CD14-positive monocyte (primary cell): ENCODE measurements at regions not wholly inside any gene's neighbourhood (a gene's known extent, or its start where the extent isn't known, plus 50 kb on each side); places are given as distances from the start of the nearest gene placed in this dataset.

Experiments used
- DNase-seq, 3 donors: peaks; one replicate each; pipeline ENCODE4 v3.0.0-alpha.2; 2011 to 2022
- H2AFZ ChIP-seq: 2 replicates; pipeline ENCODE4 v1.6.0; 2012; ENCODE audit warnings: mild to moderate bottlenecking, low read depth, low read length, inconsistent platforms; ENCODE audit not compliant: insufficient read depth, poor library complexity, severe bottlenecking
- H3K27ac ChIP-seq, 2 donors: 1 replicate in 1 of 2; 2 replicates in 1 of 2; pipeline ENCODE4 v1.5.1; 2012 to 2013; ENCODE audit warnings: low read length in 2 of 2, control low read depth in 1 of 2, inconsistent platforms in 1 of 2, low read depth in 1 of 2, mild to moderate bottlenecking in 1 of 2
- H3K27me3 ChIP-seq, 2 donors: one replicate each; pipeline versions ENCODE4 v1.6.0 to v1.6.1; 2011 to 2013; ENCODE audit warnings: low read length in 2 of 2; ENCODE audit not compliant: control insufficient read depth in 2 of 2, insufficient read depth in 2 of 2
- H3K36me3 ChIP-seq, 2 donors: replicated peaks in 1 of 2; 1 replicate in 1 of 2; 2 replicates in 1 of 2; pipeline versions ENCODE4 v1.5.1 to v1.6.1; 2012 to 2013; ENCODE audit warnings: low read length in 2 of 2, control low read depth in 1 of 2, inconsistent platforms in 1 of 2, mild to moderate bottlenecking in 1 of 2; ENCODE audit not compliant: insufficient read depth in 2 of 2, control insufficient read depth in 1 of 2
- H3K4me1 ChIP-seq, 2 donors: 1 replicate in 1 of 2; 2 replicates in 1 of 2; pipeline versions ENCODE4 v1.5.1 to v1.6.1; 2012 to 2013; ENCODE audit warnings: low read length in 2 of 2, control low read depth in 1 of 2, inconsistent platforms in 1 of 2, mild to moderate bottlenecking in 1 of 2, moderate library complexity in 1 of 2; ENCODE audit not compliant: insufficient read depth in 2 of 2, control insufficient read depth in 1 of 2
- H3K4me2 ChIP-seq: replicated peaks from 2 replicates; pipeline ENCODE3; 2012; ENCODE audit warnings: low read length, moderate library complexity, mild to moderate bottlenecking; ENCODE audit not compliant: poor library complexity, severe bottlenecking; ENCODE audit errors: extremely low read depth
- H3K4me3 ChIP-seq, 3 experiments: fragments of 200-600 bp in 1 of 3; sonication (generic) in 1 of 3; replicated peaks in 1 of 3; 1 replicate in 2 of 3; 2 replicates in 1 of 3; pipeline ENCODE4 v1.5.1; 2011 to 2013; ENCODE audit warnings: low read length in 3 of 3, mild to moderate bottlenecking in 3 of 3, control low read depth in 2 of 3, low read depth in 2 of 3, inconsistent platforms in 1 of 3, moderate library complexity in 1 of 3
- H3K79me2 ChIP-seq: 2 replicates; pipeline ENCODE4 v1.6.0; 2012; ENCODE audit warnings: mild to moderate bottlenecking, control low read depth, inconsistent platforms, low read length, moderate library complexity; ENCODE audit not compliant: insufficient read depth
- H3K9ac ChIP-seq: 2 replicates; pipeline ENCODE4 v1.6.0; 2017; ENCODE audit warnings: low read length, mild to moderate bottlenecking; ENCODE audit not compliant: insufficient read depth, poor library complexity, severe bottlenecking
- H3K9me3 ChIP-seq, 2 donors: replicated peaks in 1 of 2; 1 replicate in 1 of 2; 2 replicates in 1 of 2; pipeline versions ENCODE4 v1.5.1 to v1.6.1; 2012 to 2013; ENCODE audit warnings: low read length in 2 of 2, control low read depth in 1 of 2; ENCODE audit not compliant: control insufficient read depth in 1 of 2, insufficient read depth in 1 of 2
- H4K20me1 ChIP-seq: 2 replicates; pipeline ENCODE4 v1.6.0; 2012; ENCODE audit warnings: mild to moderate bottlenecking, low read length, control low read depth, moderate library complexity; ENCODE audit not compliant: insufficient read depth
- H3K27ac Mint-ChIP-seq, 7 donors: one replicate each; pipeline ENCODE4 v1.8.0; 2020; ENCODE audit warnings: mild to moderate bottlenecking in 7 of 7, mixed read lengths in 7 of 7, moderate library complexity in 6 of 7, inconsistent platforms in 2 of 7
- H3K27me3 Mint-ChIP-seq, 3 donors: one replicate each; pipeline ENCODE4 v1.8.0; 2021 to 2022; ENCODE audit warnings: low read depth in 3 of 3, mild to moderate bottlenecking in 3 of 3, mixed read lengths in 3 of 3, moderate library complexity in 3 of 3, inconsistent platforms in 1 of 3
- H3K36me3 Mint-ChIP-seq, 2 donors: one replicate each; pipeline ENCODE4 v1.8.0; 2020; ENCODE audit warnings: mixed read lengths in 2 of 2, inconsistent platforms in 1 of 2, mild to moderate bottlenecking in 1 of 2
- H3K4me1 Mint-ChIP-seq: one replicate; pipeline ENCODE4 v1.8.0; 2020; ENCODE audit warnings: mild to moderate bottlenecking, mixed read lengths
- H3K4me3 Mint-ChIP-seq, 2 donors: one replicate each; pipeline ENCODE4 v1.8.0; 2020; ENCODE audit warnings: mild to moderate bottlenecking in 2 of 2, mixed read lengths in 2 of 2, moderate library complexity in 1 of 2
- H3K9me3 Mint-ChIP-seq, 7 donors: one replicate each; pipeline ENCODE4 v1.8.0; 2020 to 2022; ENCODE audit warnings: mixed read lengths in 7 of 7, mild to moderate bottlenecking in 6 of 7, moderate library complexity in 6 of 7, inconsistent platforms in 2 of 7
- CTCF ChIP-seq: fragments of 200-600 bp; IDR thresholded peaks from one replicate; pipeline ENCODE4 v1.8.0; 2022; ENCODE audit warnings: antibody characterized with exemption, mild to moderate bottlenecking
- WGBS: methylation state at CpG from one replicate; pipeline ENCODE4 v1.1.5; 2013; ENCODE audit warnings: missing lambda C conversion rate; ENCODE audit not compliant: insufficient coverage; 5-methylcytosine and 5-hydroxymethylcytosine counted together
- intact Hi-C, 2 donors: fragments of 100-400 bp; cut with micrococcal nuclease; formaldehyde crosslinking; loops; one replicate each; pipeline versions ENCODE4 v1.15.0 to v1.15.1; 2023

DNA sequence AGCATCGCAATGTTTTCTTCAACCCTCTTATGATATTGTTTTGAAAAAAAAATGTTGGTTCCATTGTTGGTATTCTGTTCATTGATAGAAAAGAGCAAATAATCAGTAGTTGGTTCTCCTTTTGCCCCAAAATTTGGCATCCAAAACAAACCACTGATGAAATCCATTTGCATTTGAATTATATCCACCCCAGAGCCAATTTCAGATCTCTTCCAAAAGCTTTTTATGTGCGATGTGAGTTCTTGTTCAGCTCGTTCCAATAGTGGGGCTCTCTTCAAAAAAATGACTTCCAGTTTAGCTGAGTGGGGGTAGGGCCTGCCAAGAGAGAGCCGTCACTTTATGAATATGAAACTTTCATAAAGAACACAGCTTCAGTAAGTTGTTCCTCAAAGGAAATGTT is 130.7 kb downstream of the DIO2 start:
- no peaks in the 10 kb centered on the region for H4K20me1 ChIP-seq
- H3K36me3 ChIP-seq = no peaks in the 10 kb centered on the region
- Mint-ChIP-seq H3K4me1 (no peaks in the 10 kb centered on the region), H3K36me3 (no peaks in the 10 kb centered on the region), H3K27ac (no peak overlapping the region), H3K27me3 (no peaks in the 10 kb centered on the region), H3K4me3 (no peak overlapping the region), H3K9me3 (peaks cover 0 to 9% (median 2%) of the 10 kb centered on the region in 7 donors)
- H3K4me2 ChIP-seq = no peak overlapping the region
- no peak overlapping the region for H3K4me3 ChIP-seq
- H3K27ac ChIP-seq = no peak overlapping the region
- DNase-seq = no peak
- H3K9me3 ChIP-seq = peaks cover 0 to 8% of the 10 kb centered on the region in 2 donors
- TF ChIP-seq CTCF = no peak
- no CpG with 5 or more reads among the region's 4 CpGs for WGBS
- no peaks in the 10 kb centered on the region for H3K79me2 ChIP-seq
- no peak overlapping the region for H3K9ac ChIP-seq
- intact Hi-C loops = no loop called here
- no peaks in the 10 kb centered on the region for H3K27me3 ChIP-seq
- no peaks in the 10 kb centered on the region for H3K4me1 ChIP-seq
- H2AFZ ChIP-seq = no peak overlapping the region

DNA sequence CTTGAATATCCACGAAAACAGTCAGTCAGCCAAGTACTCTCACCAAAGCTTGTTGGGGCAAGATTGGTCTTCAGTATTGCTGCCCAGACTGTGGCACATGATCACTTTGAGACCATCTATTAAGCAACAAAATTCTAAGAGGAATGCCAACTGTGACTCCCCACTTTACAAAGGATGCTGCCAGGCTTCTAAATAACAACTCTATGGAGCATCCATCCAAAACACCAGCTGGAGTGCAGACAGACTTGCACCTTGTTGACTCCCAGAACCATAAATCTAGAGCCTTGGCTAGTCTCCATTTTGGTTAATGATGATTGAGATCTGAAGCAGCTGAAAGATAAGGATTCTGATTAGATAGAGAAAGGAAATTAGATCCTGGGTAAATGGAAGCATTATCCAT is 132.8 kb downstream of the DIO2 start:
- Mint-ChIP-seq H3K27ac (no peak overlapping the region), H3K27me3 (no peaks in the 10 kb centered on the region), H3K4me3 (no peak overlapping the region), H3K4me1 (no peaks in the 10 kb centered on the region), H3K36me3 (no peaks in the 10 kb centered on the region), H3K9me3 (peaks cover 0 to 12% (median 2%) of the 10 kb centered on the region in 7 donors)
- Histone ChIP-seq H3K9me3 (peaks cover 0 to 8% of the 10 kb centered on the region in 2 donors), H3K4me2 (no peak overlapping the region), H3K9ac (no peak overlapping the region), H2AFZ (no peak overlapping the region), H3K4me1 (no peaks in the 10 kb centered on the region), H3K4me3 (no peak overlapping the region), H3K36me3 (no peaks in the 10 kb centered on the region), H3K79me2 (no peaks in the 10 kb centered on the region), H3K27me3 (no peaks in the 10 kb centered on the region), H3K27ac (no peak overlapping the region), H4K20me1 (no peaks in the 10 kb centered on the region)
- DNase-seq = no peak
- intact Hi-C loops = no loop called here
- 60% methylated on average over 1 of the region's 1 CpG for WGBS
- TF ChIP-seq CTCF = no peak
